ENCODE measurements at regions not wholly inside any gene's neighbourhood (a gene's known extent, or its start where the extent isn't known, plus 50 kb on each side); places are given as distances from the start of the nearest gene placed in this dataset.

DNA sequence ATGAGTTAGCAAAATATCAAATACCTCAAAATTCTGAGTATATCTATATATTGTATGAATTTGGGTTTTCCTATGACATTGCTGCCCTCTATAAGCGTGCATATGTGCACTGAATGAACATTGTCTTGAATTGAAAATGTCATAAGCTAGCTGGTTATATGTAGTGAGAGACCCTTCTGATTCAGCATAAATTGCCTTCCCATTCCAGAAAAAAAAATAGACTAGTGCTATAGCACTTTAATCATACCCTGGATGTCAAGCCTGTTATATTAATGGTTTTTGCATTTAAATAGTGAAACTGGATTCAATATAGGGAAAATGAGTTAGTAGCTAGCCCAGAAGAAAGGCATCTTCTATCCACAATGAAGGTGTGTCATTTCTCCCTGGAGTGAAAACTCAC is 265.1 kb downstream of the TUSC7 start:
- Mint-ChIP-seq H3K36me3 (ENCODE audit: low read depth) (no peaks in the 10 kb centered on the region), H3K27ac (no peak overlapping the region), H3K4me3 (no peak overlapping the region), H3K9me3 (no peaks in the 10 kb centered on the region), H3K27me3 (ENCODE audit: insufficient read depth) (no peaks in the 10 kb centered on the region), H3K4me1 (no peaks in the 10 kb centered on the region)
- no peak for DNase-seq
- Histone ChIP-seq H3K4me3 (ENCODE audit: low read length) (no peak overlapping the region), H3K4me1 (ENCODE audit: control insufficient read depth, insufficient read depth, low read length) (no peaks in the 10 kb centered on the region), H3K9me3 (ENCODE audit: control insufficient read depth, low read length) (no peaks in the 10 kb centered on the region), H3K27me3 (ENCODE audit: control insufficient read depth, insufficient read depth, low read length, poor library complexity, severe bottlenecking) (no peaks in the 10 kb centered on the region), H3K9ac (ENCODE audit: extremely low read depth, low read length, poor library complexity, severe bottlenecking) (no peak overlapping the region), H3K36me3 (ENCODE audit: control insufficient read depth, insufficient read depth, low read length) (no peaks in the 10 kb centered on the region), H3K27ac (ENCODE audit: low read depth, low read length) (no peak overlapping the region)
- 62% methylated on average over 1 of the region's 1 CpG; no CpG with 5 or more reads in 1 of the 2 experiments for WGBS, 2 experiments (ENCODE audit: insufficient coverage in 1 of 2, insufficient read length in 1 of 2)
- TF ChIP-seq, protein P1, sequence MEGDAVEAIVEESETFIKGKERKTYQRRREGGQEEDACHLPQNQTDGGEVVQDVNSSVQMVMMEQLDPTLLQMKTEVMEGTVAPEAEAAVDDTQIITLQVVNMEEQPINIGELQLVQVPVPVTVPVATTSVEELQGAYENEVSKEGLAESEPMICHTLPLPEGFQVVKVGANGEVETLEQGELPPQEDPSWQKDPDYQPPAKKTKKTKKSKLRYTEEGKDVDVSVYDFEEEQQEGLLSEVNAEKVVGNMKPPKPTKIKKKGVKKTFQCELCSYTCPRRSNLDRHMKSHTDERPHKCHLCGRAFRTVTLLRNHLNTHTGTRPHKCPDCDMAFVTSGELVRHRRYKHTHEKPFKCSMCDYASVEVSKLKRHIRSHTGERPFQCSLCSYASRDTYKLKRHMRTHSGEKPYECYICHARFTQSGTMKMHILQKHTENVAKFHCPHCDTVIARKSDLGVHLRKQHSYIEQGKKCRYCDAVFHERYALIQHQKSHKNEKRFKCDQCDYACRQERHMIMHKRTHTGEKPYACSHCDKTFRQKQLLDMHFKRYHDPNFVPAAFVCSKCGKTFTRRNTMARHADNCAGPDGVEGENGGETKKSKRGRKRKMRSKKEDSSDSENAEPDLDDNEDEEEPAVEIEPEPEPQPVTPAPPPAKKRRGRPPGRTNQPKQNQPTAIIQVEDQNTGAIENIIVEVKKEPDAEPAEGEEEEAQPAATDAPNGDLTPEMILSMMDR (conservative IDR thresholded peaks at IDR 0.05), result no peak

GRCh38 chr3:116977441-116977840 is 267.9 kb downstream of the TUSC7 start:
- WGBS, 2 experiments (ENCODE audit: insufficient coverage in 1 of 2, insufficient read length in 1 of 2), result 91 to 92% methylated on average over 1 of the region's 1 CpG
- H3K9ac ChIP-seq (ENCODE audit: extremely low read depth, low read length, poor library complexity, severe bottlenecking), result no peak overlapping the region
- no peaks in the 10 kb centered on the region for H3K27me3 ChIP-seq (ENCODE audit: control insufficient read depth, insufficient read depth, low read length, poor library complexity, severe bottlenecking)
- H3K27ac ChIP-seq (ENCODE audit: low read depth, low read length), result no peak overlapping the region
- Mint-ChIP-seq H3K9me3 (no peaks in the 10 kb centered on the region), H3K4me3 (no peak overlapping the region), H3K36me3 (ENCODE audit: low read depth) (no peaks in the 10 kb centered on the region), H3K27ac (no peak overlapping the region), H3K4me1 (no peaks in the 10 kb centered on the region), H3K27me3 (ENCODE audit: insufficient read depth) (no peaks in the 10 kb centered on the region)
- no peaks in the 10 kb centered on the region for H3K36me3 ChIP-seq (ENCODE audit: control insufficient read depth, insufficient read depth, low read length)
- no peaks in the 10 kb centered on the region for H3K4me1 ChIP-seq (ENCODE audit: control insufficient read depth, insufficient read depth, low read length)
- no peak for DNase-seq
- H3K4me3 ChIP-seq (ENCODE audit: low read length), result no peak overlapping the region
- H3K9me3 ChIP-seq (ENCODE audit: control insufficient read depth, low read length), result no peaks in the 10 kb centered on the region
- TF ChIP-seq, protein P1 (conservative IDR thresholded peaks at IDR 0.05), result no peak

DNA sequence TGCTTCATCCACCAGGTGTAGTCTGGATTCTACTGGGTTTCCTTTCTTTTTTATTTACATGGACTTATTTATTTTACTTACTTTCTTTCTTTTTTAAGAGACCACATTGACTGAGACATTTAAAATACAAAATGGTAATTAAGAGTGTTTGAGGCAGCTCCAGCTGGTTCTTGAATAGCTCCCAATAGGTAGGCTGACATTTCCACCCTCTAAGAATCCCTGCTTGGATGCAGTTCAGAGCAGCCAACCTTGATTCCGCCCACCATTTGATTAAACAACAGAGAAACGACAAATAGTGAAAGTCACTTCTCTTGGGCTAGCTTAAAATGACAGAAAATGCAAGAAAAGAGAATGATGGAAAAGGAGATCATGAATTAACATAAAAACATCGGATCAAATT is 270.5 kb downstream of the TUSC7 start:
- no peaks in the 10 kb centered on the region for H3K9me3 ChIP-seq (ENCODE audit: control insufficient read depth, low read length)
- DNase-seq, result no peak
- no peak overlapping the region for H3K9ac ChIP-seq (ENCODE audit: extremely low read depth, low read length, poor library complexity, severe bottlenecking)
- TF ChIP-seq, protein P1 (conservative IDR thresholded peaks at IDR 0.05), result no peak
- H3K36me3 Mint-ChIP-seq (ENCODE audit: low read depth), result no peaks in the 10 kb centered on the region
- no peak overlapping the region for H3K4me3 ChIP-seq (ENCODE audit: low read length)
- no peaks in the 10 kb centered on the region for H3K36me3 ChIP-seq (ENCODE audit: control insufficient read depth, insufficient read depth, low read length)
- H3K4me3 Mint-ChIP-seq, result no peak overlapping the region
- no peaks in the 10 kb centered on the region for H3K9me3 Mint-ChIP-seq
- no peaks in the 10 kb centered on the region for H3K27me3 Mint-ChIP-seq (ENCODE audit: insufficient read depth)
- no peaks in the 10 kb centered on the region for H3K27me3 ChIP-seq (ENCODE audit: control insufficient read depth, insufficient read depth, low read length, poor library complexity, severe bottlenecking)
- H3K27ac Mint-ChIP-seq, result no peak overlapping the region
- H3K4me1 Mint-ChIP-seq, result no peaks in the 10 kb centered on the region
- no peaks in the 10 kb centered on the region for H3K4me1 ChIP-seq (ENCODE audit: control insufficient read depth, insufficient read depth, low read length)
- 83 to 87% methylated on average over 2 to 3 of the region's 3 CpGs for WGBS, 2 experiments (ENCODE audit: insufficient coverage in 1 of 2, insufficient read length in 1 of 2)
- no peak overlapping the region for H3K27ac ChIP-seq (ENCODE audit: low read depth, low read length)

All from endodermal cell (in vitro differentiated cells).